H1 (cell line): ENCODE measurements at regions not wholly inside any gene's neighbourhood (a gene's known extent, or its start where the extent isn't known, plus 50 kb on each side); places are given as distances from the start of the nearest gene placed in this dataset.

Experiments
- ATF2 ChIP-seq: IDR thresholded peaks from 2 replicates; pipeline ENCODE4 v1.6.1; 2012; ENCODE audit warnings: low read length, inconsistent platforms
- ATF3 ChIP-seq: IDR thresholded peaks from 2 replicates; pipeline ENCODE4 v1.6.1; 2011; ENCODE audit warnings: low read depth, mild to moderate bottlenecking, low read length; ENCODE audit not compliant: insufficient read depth
- CTCF ChIP-seq, 3 experiments: IDR thresholded peaks; 1 replicate in 2 of 3; 2 replicates in 1 of 3; pipeline versions ENCODE4 v1.5.1 to v1.6.1; 2011; ENCODE audit warnings: low read length in 3 of 3, mild to moderate bottlenecking in 3 of 3, inconsistent platforms in 2 of 3, low read depth in 1 of 3, moderate library complexity in 1 of 3; ENCODE audit not compliant: insufficient read depth in 1 of 3; ENCODE audit errors: control extremely low read depth in 1 of 3
- EZH2 ChIP-seq: fragments of 200-600 bp; sonication (generic); IDR thresholded peaks from 2 replicates; pipeline ENCODE4 v1.7.1; 2012; ENCODE audit warnings: low read depth, mild to moderate bottlenecking, moderate library complexity, low read length, inconsistent platforms; ENCODE audit not compliant: severe bottlenecking
- FOSL1 ChIP-seq: IDR thresholded peaks from 2 replicates; pipeline ENCODE4 v1.6.1; 2011; ENCODE audit warnings: mild to moderate bottlenecking, low read depth, low read length, moderate library complexity; ENCODE audit not compliant: insufficient read depth
- KDM5A ChIP-seq: fragments of 200-600 bp; IDR thresholded peaks from 2 replicates; pipeline ENCODE4 v1.7.1; 2012; ENCODE audit warnings: mild to moderate bottlenecking, low read length, inconsistent platforms, mixed read lengths
- POLR2A ChIP-seq, 2 experiments: IDR thresholded peaks; 1 replicate in 1 of 2; 2 replicates in 1 of 2; pipeline ENCODE4 v1.6.1; 2011; ENCODE audit warnings: low read depth in 2 of 2, low read length in 2 of 2, mild to moderate bottlenecking in 2 of 2; ENCODE audit errors: control extremely low read depth in 1 of 2
- RAD21 ChIP-seq, 2 experiments: IDR thresholded peaks in 1 of 2; conservative IDR thresholded peaks in 1 of 2; 2 replicates each; pipeline ENCODE4 v1.6.1; 2011; ENCODE audit warnings: low read depth in 2 of 2, low read length in 2 of 2, improper control_type of control experiment in 1 of 2, inconsistent platforms in 1 of 2, mild to moderate bottlenecking in 1 of 2, moderate library complexity in 1 of 2
- RXRA ChIP-seq: IDR thresholded peaks from 2 replicates; pipeline ENCODE4 v1.6.1; 2011; ENCODE audit warnings: low read depth, mild to moderate bottlenecking, low read length, moderate library complexity; ENCODE audit not compliant: insufficient read depth
- SP1 ChIP-seq: IDR thresholded peaks from 2 replicates; pipeline ENCODE4 v1.6.1; 2011; ENCODE audit warnings: low read depth, low read length
- SP2 ChIP-seq: IDR thresholded peaks from 2 replicates; pipeline ENCODE4 v1.6.1; 2012; ENCODE audit warnings: mild to moderate bottlenecking, low read length, inconsistent platforms
- TAF7 ChIP-seq: optimal IDR thresholded peaks from 2 replicates; pipeline ENCODE3; 2011; ENCODE audit warnings: low read depth, mild to moderate bottlenecking, inconsistent platforms, low read length, moderate library complexity, borderline replicate concordance
- TEAD4 ChIP-seq: IDR thresholded peaks from 2 replicates; pipeline ENCODE4 v1.6.1; 2012; ENCODE audit warnings: low read depth, low read length, inconsistent platforms, mixed read lengths
- USF2 ChIP-seq: IDR thresholded peaks from 2 replicates; pipeline ENCODE4 v1.6.1; 2011; ENCODE audit warnings: low read length, improper control_type of control experiment

GRCh38 chr21:36628106-36628505, 70.8 kb upstream of the SIM2 start:
- TF ChIP-seq FOSL1 (no peak), RAD21 (IDR thresholded peaks at IDR 0.05 in 1 of 2, conservative IDR thresholded peaks at IDR 0.05 in 1 of 2; ENCODE audit: low read depth in 2 of 2, low read length in 2 of 2) (no peak), KDM5A (no peak), SP2 (no peak), CTCF (IDR thresholded peaks at IDR 0.05; ENCODE audit: control extremely low read depth in 1 of 3, insufficient read depth in 1 of 3, low read depth in 1 of 3, low read length in 3 of 3) (no peak), TAF7 (no peak), USF2 (no peak), EZH2 (no peak), ATF2 (no peak), SP1 (no peak), POLR2A (IDR thresholded peaks at IDR 0.05; ENCODE audit: control extremely low read depth in 1 of 2, low read depth in 2 of 2, low read length in 2 of 2) (no peak), TEAD4 (no peak), ATF3 (no peak), RXRA (no peak)
